Lower lobe of right lung (tissue), 2 donors: ENCODE measurements at regions not wholly inside any gene's neighbourhood (a gene's known extent, or its start where the extent isn't known, plus 50 kb on each side); places are given as distances from the start of the nearest gene placed in this dataset.

ENCODE experiments used
- ATAC-seq, 2 donors: fragments of 200-7000 bp; cut with Tn5 transposase; one replicate each; pipeline ENCODE4 v1.9.1; 2020 to 2022; ENCODE audit warnings: mild to moderate bottlenecking in 2 of 2, moderate library complexity in 2 of 2
- DNase-seq: peaks from one replicate; pipeline ENCODE4 v3.0.0-alpha.2; 2020
- H3K27ac ChIP-seq: fragments of 200-600 bp; one replicate; pipeline ENCODE4 v1.8.0; 2022
- H3K27me3 ChIP-seq: fragments of 200-600 bp; one replicate; pipeline ENCODE4 v1.8.0; 2022; ENCODE audit warnings: low read depth
- H3K36me3 ChIP-seq: fragments of 200-600 bp; one replicate; pipeline ENCODE4 v1.8.0; 2022; ENCODE audit warnings: mild to moderate bottlenecking
- H3K4me1 ChIP-seq: fragments of 200-600 bp; one replicate; pipeline ENCODE4 v1.8.0; 2022
- H3K4me3 ChIP-seq: fragments of 200-600 bp; one replicate; pipeline ENCODE4 v1.8.0; 2022; ENCODE audit warnings: mild to moderate bottlenecking
- H3K9me3 ChIP-seq: fragments of 200-600 bp; one replicate; pipeline ENCODE4 v1.8.0; 2022
- intact Hi-C: fragments of 100-400 bp; cut with DNase I; formaldehyde crosslinking; loops from one replicate; pipeline ENCODE4 v1.11.0; 2022
- TF ChIP-seq, protein P1 (sequence below): fragments of 200-600 bp; IDR thresholded peaks from one replicate; pipeline ENCODE4 v1.8.0; 2022; ENCODE audit warnings: antibody characterized with exemption, mild to moderate bottlenecking
- donor health status: DM: no; HTN: yes; CAD: no; lungs with severe emphysema.

DNA sequence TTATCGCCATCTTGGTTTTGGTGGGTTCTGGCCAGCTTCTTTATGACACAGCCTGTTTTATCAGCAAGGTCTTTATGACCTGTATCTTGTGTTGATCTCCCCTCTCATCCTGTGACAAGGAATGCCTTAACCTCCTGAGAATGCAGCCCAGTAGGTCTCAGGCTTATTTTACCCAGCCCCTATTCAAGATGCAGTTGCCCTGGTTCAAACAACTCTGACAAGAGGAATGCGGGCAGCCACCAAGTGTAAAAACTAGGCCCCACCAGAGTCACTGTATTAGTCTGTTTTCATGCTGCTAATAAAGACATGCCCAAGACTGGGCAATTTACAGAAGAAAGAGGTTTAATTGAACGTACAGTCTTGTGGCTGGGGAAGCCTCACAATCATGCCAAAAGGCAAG lies 671.3 kb downstream of the SORCS1 start:
- Histone ChIP-seq H3K4me3 (no peak overlapping the region), H3K4me1 (no peaks in the 10 kb centered on the region), H3K9me3 (no peaks in the 10 kb centered on the region), H3K27me3 (no peaks in the 10 kb centered on the region), H3K36me3 (no peaks in the 10 kb centered on the region), H3K27ac (no peak overlapping the region)
- ATAC-seq: no peak
- TF ChIP-seq, protein P1, sequence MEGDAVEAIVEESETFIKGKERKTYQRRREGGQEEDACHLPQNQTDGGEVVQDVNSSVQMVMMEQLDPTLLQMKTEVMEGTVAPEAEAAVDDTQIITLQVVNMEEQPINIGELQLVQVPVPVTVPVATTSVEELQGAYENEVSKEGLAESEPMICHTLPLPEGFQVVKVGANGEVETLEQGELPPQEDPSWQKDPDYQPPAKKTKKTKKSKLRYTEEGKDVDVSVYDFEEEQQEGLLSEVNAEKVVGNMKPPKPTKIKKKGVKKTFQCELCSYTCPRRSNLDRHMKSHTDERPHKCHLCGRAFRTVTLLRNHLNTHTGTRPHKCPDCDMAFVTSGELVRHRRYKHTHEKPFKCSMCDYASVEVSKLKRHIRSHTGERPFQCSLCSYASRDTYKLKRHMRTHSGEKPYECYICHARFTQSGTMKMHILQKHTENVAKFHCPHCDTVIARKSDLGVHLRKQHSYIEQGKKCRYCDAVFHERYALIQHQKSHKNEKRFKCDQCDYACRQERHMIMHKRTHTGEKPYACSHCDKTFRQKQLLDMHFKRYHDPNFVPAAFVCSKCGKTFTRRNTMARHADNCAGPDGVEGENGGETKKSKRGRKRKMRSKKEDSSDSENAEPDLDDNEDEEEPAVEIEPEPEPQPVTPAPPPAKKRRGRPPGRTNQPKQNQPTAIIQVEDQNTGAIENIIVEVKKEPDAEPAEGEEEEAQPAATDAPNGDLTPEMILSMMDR: no peak
- DNase-seq: no peak
- intact Hi-C loops: no loop called here

- ATAC-seq (no peak), DNase-seq (no peak)
- H3K4me1 ChIP-seq: no peaks in the 10 kb centered on the region
- H3K9me3 ChIP-seq: no peaks in the 10 kb centered on the region
- no peaks in the 10 kb centered on the region for H3K27me3 ChIP-seq
- intact Hi-C loops: no loop called here
- H3K36me3 ChIP-seq: no peaks in the 10 kb centered on the region
- TF ChIP-seq, protein P1: no peak
- no peak overlapping the region for H3K27ac ChIP-seq
- no peak overlapping the region for H3K4me3 ChIP-seq
Observed at GRCh38 chr10:106487726-106488125, 676.8 kb downstream of the SORCS1 start.

DNA sequence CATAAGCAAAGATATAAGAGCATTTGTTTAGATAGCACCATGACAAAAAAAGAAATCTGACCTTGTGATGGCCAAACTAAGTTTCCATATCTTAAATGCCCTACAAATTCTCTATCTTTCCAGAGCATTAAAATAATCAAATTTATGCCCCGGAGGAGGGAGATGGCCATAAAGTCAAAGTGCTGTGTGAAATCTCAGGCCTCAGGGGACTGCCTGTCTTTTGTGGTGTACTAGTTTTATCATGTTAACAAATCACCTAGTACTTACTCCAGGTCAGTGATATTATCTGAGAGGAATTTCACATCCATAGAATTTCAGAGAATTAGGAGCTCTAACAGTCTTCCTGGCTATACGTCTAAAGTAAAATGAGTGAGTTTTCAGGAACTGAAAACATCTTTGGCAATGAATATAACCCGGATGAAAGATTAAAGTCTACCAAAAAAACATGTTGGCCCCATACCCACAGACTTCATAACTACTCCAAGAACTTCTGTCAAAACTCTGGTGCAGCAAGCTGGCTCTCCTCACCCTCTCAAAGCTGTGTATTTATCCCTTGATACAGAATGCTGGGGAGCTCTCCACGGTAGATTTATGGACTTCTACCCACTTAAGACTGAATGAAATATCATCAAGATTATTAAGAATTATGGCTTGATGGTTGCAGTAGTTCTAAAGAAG lies 682.8 kb downstream of the SORCS1 start:
- Histone ChIP-seq H3K36me3 (no peaks in the 10 kb centered on the region), H3K4me1 (no peaks in the 10 kb centered on the region), H3K4me3 (no peak overlapping the region), H3K27ac (no peak overlapping the region), H3K27me3 (no peaks in the 10 kb centered on the region), H3K9me3 (no peaks in the 10 kb centered on the region)
- TF ChIP-seq, protein P1: no peak
- DNase-seq: no peak
- ATAC-seq: no peak
- intact Hi-C loops: no loop called here

DNA sequence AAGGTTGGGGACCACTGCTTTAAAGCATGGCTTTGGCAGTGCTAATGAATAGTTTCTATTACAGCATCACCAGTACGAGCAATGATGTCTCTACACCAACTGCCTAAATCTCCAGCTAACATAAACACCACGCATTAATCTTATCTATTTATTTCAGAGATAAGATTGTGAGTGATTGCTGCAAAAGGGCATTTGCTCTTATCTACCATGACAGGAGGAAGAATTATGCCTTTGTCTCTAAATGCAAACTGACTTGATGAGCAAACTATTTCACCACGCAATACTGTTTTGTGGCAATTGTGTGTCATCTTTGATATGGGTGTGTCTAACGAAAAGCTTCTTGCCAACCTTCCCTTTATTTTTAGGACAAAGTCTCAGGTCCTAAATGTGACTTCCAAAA lies 684.9 kb downstream of the SORCS1 start:
- DNase-seq (no peak), ATAC-seq (no peak)
- H3K4me1 ChIP-seq: no peaks in the 10 kb centered on the region
- intact Hi-C loops: no loop called here
- no peaks in the 10 kb centered on the region for H3K9me3 ChIP-seq
- no peaks in the 10 kb centered on the region for H3K27me3 ChIP-seq
- no peak overlapping the region for H3K4me3 ChIP-seq
- TF ChIP-seq, protein P1: no peak
- no peak overlapping the region for H3K27ac ChIP-seq
- H3K36me3 ChIP-seq: no peaks in the 10 kb centered on the region

GRCh38 chr10:106474876-106475275 lies 689.6 kb downstream of the SORCS1 start:
- Histone ChIP-seq H3K27ac (no peak overlapping the region), H3K36me3 (no peaks in the 10 kb centered on the region), H3K4me3 (no peak overlapping the region), H3K9me3 (no peaks in the 10 kb centered on the region), H3K27me3 (no peaks in the 10 kb centered on the region), H3K4me1 (no peaks in the 10 kb centered on the region)
- ATAC-seq (no peak), DNase-seq (no peak)
- intact Hi-C loops: no loop called here
- TF ChIP-seq, protein P1: no peak
